ENCODE measurements at regions not wholly inside any gene's neighbourhood (a gene's known extent, or its start where the extent isn't known, plus 50 kb on each side); places are given as distances from the start of the nearest gene placed in this dataset.

- ATAC-seq (ENCODE audit: insufficient read depth, low FRiP score) (no peak), DNase-seq (no peak)
- Histone ChIP-seq H3K4me1 (ENCODE audit: control insufficient read depth in 5 of 5, insufficient read depth in 5 of 5, low read length in 5 of 5) (peaks cover 0 to 3% (median 0%) of the 10 kb centered on the region in 5 donors), H3K27me3 (ENCODE audit: control insufficient read depth in 3 of 3, insufficient read depth in 3 of 3, low read length in 2 of 3) (no peaks in the 10 kb centered on the region), H3K9me3 (ENCODE audit: control insufficient read depth in 4 of 4, insufficient read depth in 3 of 4, low read length in 3 of 4) (peaks cover 0 to 3% (median under 1%) of the 10 kb centered on the region in 4 donors), H3K9ac (ENCODE audit: insufficient read depth in 1 of 2, low read length in 2 of 2) (no peak overlapping the region), H3K4me3 (no peak overlapping the region), H3K36me3 (ENCODE audit: control insufficient read depth in 4 of 4, insufficient read depth in 4 of 4, low read length in 4 of 4) (no peaks in the 10 kb centered on the region), H3K27ac (ENCODE audit: low read depth in 1 of 2, low read length in 1 of 2) (no peak overlapping the region)
- WGBS, 2 donors = 77 to 79% methylated on average over 1 of the region's 1 CpG
- TF ChIP-seq, protein P1, sequence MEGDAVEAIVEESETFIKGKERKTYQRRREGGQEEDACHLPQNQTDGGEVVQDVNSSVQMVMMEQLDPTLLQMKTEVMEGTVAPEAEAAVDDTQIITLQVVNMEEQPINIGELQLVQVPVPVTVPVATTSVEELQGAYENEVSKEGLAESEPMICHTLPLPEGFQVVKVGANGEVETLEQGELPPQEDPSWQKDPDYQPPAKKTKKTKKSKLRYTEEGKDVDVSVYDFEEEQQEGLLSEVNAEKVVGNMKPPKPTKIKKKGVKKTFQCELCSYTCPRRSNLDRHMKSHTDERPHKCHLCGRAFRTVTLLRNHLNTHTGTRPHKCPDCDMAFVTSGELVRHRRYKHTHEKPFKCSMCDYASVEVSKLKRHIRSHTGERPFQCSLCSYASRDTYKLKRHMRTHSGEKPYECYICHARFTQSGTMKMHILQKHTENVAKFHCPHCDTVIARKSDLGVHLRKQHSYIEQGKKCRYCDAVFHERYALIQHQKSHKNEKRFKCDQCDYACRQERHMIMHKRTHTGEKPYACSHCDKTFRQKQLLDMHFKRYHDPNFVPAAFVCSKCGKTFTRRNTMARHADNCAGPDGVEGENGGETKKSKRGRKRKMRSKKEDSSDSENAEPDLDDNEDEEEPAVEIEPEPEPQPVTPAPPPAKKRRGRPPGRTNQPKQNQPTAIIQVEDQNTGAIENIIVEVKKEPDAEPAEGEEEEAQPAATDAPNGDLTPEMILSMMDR (IDR thresholded peaks at IDR 0.05; ENCODE audit: control extremely low read depth, extremely low read depth) = no peak
These were observed 159.1 kb upstream of the PREP start for GRCh38 chr6:105562027-105562426.

- DNase-seq (no peak), ATAC-seq (ENCODE audit: insufficient read depth, low FRiP score) (no peak)
- TF ChIP-seq, protein P1 (IDR thresholded peaks at IDR 0.05; ENCODE audit: control extremely low read depth, extremely low read depth) = no peak
- Histone ChIP-seq H3K4me3 (no peak overlapping the region), H3K27me3 (ENCODE audit: control insufficient read depth in 3 of 3, insufficient read depth in 3 of 3, low read length in 2 of 3) (no peaks in the 10 kb centered on the region), H3K27ac (ENCODE audit: low read depth in 1 of 2, low read length in 1 of 2) (no peak overlapping the region), H3K4me1 (ENCODE audit: control insufficient read depth in 5 of 5, insufficient read depth in 5 of 5, low read length in 5 of 5) (peaks cover 0 to 3% (median 0%) of the 10 kb centered on the region in 5 donors), H3K36me3 (ENCODE audit: control insufficient read depth in 4 of 4, insufficient read depth in 4 of 4, low read length in 4 of 4) (no peaks in the 10 kb centered on the region), H3K9me3 (ENCODE audit: control insufficient read depth in 4 of 4, insufficient read depth in 3 of 4, low read length in 3 of 4) (peaks cover 0 to 3% (median under 1%) of the 10 kb centered on the region in 4 donors), H3K9ac (ENCODE audit: insufficient read depth in 1 of 2, low read length in 2 of 2) (no peak overlapping the region)
These were observed 158.6 kb upstream of the PREP start for GRCh38 chr6:105561486-105561885.

- TF ChIP-seq, protein P1 (IDR thresholded peaks at IDR 0.05; ENCODE audit: control extremely low read depth, extremely low read depth) = no peak
- H3K9ac ChIP-seq (ENCODE audit: insufficient read depth in 1 of 2, low read length in 2 of 2) = no peak overlapping the region
- peaks cover 0 to 3% (median 0%) of the 10 kb centered on the region in 5 donors for H3K4me1 ChIP-seq (ENCODE audit: control insufficient read depth in 5 of 5, insufficient read depth in 5 of 5, low read length in 5 of 5)
- whole genome bisulfite sequencing, 2 donors = 88 to 92% methylated on average over 2 of the region's 2 CpGs
- peaks cover 0 to 3% (median under 1%) of the 10 kb centered on the region in 4 donors for H3K9me3 ChIP-seq (ENCODE audit: control insufficient read depth in 4 of 4, insufficient read depth in 3 of 4, low read length in 3 of 4)
- H3K4me3 ChIP-seq = no peak overlapping the region
- no peaks in the 10 kb centered on the region for H3K36me3 ChIP-seq (ENCODE audit: control insufficient read depth in 4 of 4, insufficient read depth in 4 of 4, low read length in 4 of 4)
- H3K27ac ChIP-seq (ENCODE audit: low read depth in 1 of 2, low read length in 1 of 2) = no peak overlapping the region
- DNase-seq (no peak), ATAC-seq (ENCODE audit: insufficient read depth, low FRiP score) (no peak)
- no peaks in the 10 kb centered on the region for H3K27me3 ChIP-seq (ENCODE audit: control insufficient read depth in 3 of 3, insufficient read depth in 3 of 3, low read length in 2 of 3)
These were observed 157.8 kb upstream of the PREP start for GRCh38 chr6:105560611-105561066.

DNA sequence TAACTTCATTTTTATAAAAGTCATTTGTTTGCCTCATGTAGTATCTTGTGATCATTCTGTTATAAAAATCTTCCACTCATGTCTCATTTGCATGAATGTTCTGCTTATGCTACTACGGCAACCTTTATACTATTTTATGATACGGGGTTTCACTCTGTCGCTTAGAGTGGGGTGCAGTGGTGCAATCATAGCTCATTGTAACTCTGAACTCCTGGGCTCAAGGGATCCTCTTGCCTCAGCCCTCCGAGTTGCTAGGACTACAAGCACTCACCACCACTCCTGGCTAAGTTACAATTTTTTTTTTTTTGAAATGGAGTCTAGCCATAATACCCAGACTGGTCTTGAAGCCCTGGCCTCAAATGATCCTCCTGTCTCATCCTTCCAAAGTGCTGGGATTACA lies 154.4 kb upstream of the PREP start:
- TF ChIP-seq, protein P1 (IDR thresholded peaks at IDR 0.05; ENCODE audit: control extremely low read depth, extremely low read depth) = no peak
- H3K9me3 ChIP-seq (ENCODE audit: control insufficient read depth in 4 of 4, insufficient read depth in 3 of 4, low read length in 3 of 4) = no peaks in the 10 kb centered on the region
- H3K4me1 ChIP-seq (ENCODE audit: control insufficient read depth in 5 of 5, insufficient read depth in 5 of 5, low read length in 5 of 5) = no peaks in the 10 kb centered on the region
- H3K4me3 ChIP-seq = no peak overlapping the region
- H3K36me3 ChIP-seq (ENCODE audit: control insufficient read depth in 4 of 4, insufficient read depth in 4 of 4, low read length in 4 of 4) = no peaks in the 10 kb centered on the region
- H3K27me3 ChIP-seq (ENCODE audit: control insufficient read depth in 3 of 3, insufficient read depth in 3 of 3, low read length in 2 of 3) = no peaks in the 10 kb centered on the region
- no peak overlapping the region for H3K27ac ChIP-seq (ENCODE audit: low read depth in 1 of 2, low read length in 1 of 2)
- DNase-seq (no peak), ATAC-seq (ENCODE audit: insufficient read depth, low FRiP score) (no peak)
- WGBS, 2 donors = 87 to 89% methylated on average over 4 of the region's 4 CpGs
- H3K9ac ChIP-seq (ENCODE audit: insufficient read depth in 1 of 2, low read length in 2 of 2) = no peak overlapping the region
